GM21515 (cell line): ENCODE measurements at regions not wholly inside any gene's neighbourhood (a gene's known extent, or its start where the extent isn't known, plus 50 kb on each side); places are given as distances from the start of the nearest gene placed in this dataset.

ENCODE experiments used
- ATAC-seq: cut with Tn5 transposase; IDR thresholded peaks from one replicate; pipeline ENCODE4 v1.9.1; 2021; ENCODE audit not compliant: unreplicated experiment

DNA sequence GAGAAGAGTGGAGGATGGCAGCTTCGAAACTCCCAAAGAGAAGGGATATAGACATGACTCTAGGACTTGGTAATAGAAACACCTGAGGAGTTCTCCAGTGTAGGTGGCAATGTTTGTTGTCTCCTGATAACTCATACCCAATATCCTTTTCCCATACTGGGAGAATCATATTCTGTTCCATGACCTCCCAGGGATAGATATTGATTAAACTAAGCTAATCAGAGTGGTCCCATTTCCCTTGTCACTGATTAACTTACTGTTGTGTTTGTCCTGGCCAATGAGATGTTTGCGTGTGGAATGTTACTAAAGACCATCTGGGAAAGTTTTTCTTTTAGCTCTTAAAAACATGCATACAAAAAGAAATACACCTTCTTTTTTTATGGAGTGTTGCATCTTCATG is 85.6 kb downstream of the RPL22L1 start:
- no peak for ATAC-seq

GRCh38 chr3:170780955-170781354 is 89.0 kb downstream of the RPL22L1 start:
- ATAC-seq: no peak

- no peak for ATAC-seq
Measured at GRCh38 chr3:170780471-170780870, 89.5 kb downstream of the RPL22L1 start.

GRCh38 chr3:170778240-170779217 is 91.5 kb downstream of the RPL22L1 start:
- ATAC-seq: no peak

DNA sequence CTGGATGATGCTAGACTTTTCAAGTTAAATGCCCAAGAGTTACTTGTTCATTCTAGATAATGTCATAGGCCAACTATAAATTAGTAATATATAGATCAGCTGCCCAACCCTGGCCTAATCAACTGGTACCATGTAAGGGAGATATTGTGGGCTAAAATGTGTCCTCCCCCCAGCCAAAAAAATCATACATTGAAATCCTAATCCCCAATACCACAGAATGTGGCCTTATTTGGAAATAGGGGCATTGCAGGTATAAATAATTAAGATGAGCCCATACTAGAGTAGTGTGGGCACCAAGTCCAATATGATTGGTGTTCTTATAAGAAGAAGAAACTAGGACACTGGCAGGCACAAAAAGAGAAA is 92.5 kb downstream of the RPL22L1 start:
- ATAC-seq: no peak

GRCh38 chr3:170776887-170777563 is 93.0 kb downstream of the RPL22L1 start:
- no peak for ATAC-seq

GRCh38 chr3:170773682-170774425 is 96.1 kb downstream of the RPL22L1 start:
- ATAC-seq: no peak

GRCh38 chr3:170772175-170772574 is 97.8 kb downstream of the RPL22L1 start:
- ATAC-seq: no peak

DNA sequence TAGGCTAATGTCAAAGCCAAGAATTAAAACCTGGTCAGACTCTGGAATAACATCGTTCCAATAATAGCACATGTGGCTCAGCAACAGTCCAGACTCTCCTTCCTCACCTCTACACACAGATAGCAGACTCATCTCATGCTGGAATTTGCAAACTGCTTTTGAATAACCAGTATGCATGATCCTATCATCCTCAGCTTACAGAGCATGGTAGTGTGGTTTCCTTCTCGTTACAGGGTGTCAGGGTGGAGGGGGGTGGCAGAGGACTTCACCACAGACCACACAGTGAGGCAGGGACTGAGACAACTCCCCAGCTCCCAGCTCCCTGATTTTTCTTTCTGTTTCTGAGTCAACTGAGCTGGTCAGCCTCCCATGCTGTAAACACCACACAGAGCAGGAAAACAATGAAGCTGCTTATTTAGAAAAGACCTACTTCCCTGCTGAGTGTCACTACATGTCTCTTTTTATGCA is 101.6 kb downstream of the RPL22L1 start:
- ATAC-seq: no peak

DNA sequence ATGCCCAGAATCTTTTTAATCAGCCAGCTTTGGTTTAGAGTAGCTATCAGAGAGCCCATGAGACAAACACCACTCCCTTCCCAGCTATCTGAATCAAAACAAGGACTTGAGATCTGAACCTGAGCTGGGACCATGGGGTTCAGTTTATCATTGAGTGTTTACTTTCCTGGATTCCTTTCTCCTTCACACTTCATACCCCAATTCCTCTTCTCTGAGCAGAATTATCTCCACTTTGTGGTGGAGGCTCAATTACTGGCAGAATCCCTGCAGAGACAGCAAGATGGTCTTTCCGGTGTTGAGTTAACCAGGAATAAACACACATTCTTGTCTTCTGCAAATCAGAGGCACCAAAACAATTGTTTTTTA is 102.4 kb downstream of the RPL22L1 start:
- ATAC-seq: no peak

- no peak for ATAC-seq
Measured at GRCh38 chr3:170766823-170767575, 103.0 kb downstream of the RPL22L1 start.

DNA sequence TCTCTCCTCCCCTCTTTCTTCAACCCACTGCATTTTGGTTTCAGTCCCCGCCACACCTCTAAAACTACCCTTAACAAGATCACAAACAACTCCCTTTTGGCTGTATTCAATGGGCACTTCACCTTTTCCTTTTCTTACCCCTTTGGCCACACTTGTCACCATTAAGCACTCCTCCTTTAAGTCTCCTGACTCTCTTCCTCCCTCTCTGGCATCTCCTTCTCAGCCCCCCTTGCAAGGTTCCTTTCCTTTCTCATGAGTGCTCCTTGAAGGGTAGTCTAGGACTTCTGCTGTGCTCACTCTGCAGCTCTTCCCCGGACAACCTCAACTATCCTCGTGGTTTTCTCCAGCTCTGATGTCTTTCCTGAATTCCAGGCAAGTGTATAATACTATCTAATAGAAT is 103.7 kb downstream of the RPL22L1 start:
- no peak for ATAC-seq

GRCh38 chr3:170765419-170766078 is 104.4 kb downstream of the RPL22L1 start:
- no peak for ATAC-seq

DNA sequence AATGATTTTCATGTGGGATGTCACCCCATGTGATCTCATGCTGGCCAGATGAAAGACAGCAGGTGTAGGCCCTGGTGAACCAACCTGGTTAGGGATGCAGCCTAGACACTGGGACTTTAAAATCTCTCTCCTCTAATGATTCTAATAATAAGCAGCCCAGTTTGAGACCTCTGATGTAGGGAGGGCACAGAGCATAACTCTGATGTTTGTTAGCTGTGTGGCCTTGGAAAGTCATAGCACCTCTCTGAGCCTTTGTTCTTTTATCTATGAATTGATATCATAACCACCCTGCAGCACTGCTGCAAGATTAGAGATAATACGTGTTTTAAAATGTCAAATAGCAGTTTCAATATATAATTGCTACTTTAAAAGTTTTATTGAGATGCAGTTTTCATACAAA is 106.0 kb downstream of the RPL22L1 start:
- no peak for ATAC-seq

DNA sequence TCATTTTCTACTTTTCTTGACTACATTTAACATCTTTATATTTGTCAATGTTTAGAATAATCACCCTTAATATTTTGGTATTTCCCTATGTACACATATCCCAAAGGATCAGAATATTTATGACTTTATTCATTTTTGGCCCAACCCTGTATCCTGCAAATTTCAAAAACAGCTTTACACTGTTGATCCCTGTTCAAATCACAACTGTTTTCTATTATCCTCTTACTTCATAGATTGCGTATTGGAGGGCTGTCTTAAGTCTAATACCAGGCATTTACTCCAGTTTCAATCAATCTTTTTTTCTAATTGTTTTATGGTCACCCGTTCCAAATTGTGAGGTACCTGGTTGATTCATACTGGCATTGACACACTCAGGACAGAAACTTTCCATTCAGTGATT is 107.9 kb downstream of the RPL22L1 start:
- ATAC-seq: no peak

- ATAC-seq: no peak
Measured at GRCh38 chr3:170761103-170761502, 108.9 kb downstream of the RPL22L1 start.

GRCh38 chr3:170760174-170760526 is 109.8 kb downstream of the RPL22L1 start:
- ATAC-seq: no peak

DNA sequence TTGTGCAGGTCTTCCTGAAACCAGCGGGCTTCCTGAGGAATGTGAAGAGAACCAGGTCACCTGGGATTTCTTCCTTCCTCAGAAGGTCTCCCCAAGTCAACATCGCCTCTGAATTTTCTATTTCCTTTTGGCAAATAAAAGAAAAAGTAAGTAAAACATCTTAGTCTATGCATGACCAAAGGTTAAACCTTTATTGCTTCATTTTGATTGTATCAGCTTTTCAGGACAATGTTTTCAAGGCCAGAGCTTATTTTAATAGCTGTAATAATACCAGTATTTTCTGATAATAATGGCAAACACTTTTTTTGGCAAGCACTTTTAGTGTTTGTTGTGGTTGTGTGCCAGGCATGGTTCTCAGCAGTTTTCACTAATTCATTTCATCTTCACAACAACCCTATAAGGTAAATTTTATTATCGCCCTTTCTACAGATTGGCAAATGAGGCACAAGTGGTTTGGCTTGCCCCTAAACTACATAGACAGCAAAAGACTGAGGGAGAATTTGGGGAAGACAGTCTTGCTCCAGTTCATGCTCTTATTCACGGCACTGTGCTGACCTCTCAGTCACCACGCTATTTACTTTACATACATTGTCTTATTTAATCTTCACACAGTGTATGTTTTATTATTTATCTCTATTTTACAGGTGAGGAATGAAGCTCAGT is 110.4 kb downstream of the RPL22L1 start:
- no peak for ATAC-seq

DNA sequence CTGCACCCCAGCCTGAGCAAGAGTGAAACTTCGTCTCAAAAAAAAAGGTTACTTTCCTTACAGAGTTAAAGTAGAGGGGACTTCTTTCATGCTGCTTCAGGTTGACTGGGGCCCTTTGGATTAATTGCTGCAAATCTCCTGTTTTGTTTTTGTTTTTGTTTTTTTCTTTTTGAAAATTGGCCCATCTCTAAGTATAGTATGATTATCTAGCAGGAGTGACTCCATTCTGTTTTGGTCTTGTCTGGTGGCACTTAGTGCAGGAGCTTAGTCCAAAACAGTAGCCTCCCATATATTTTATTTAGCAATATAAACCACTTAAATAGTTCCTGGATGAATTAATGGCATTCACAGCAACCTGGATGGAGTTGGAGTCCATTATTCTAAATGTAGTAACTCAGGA is 113.0 kb downstream of the RPL22L1 start:
- ATAC-seq: no peak

DNA sequence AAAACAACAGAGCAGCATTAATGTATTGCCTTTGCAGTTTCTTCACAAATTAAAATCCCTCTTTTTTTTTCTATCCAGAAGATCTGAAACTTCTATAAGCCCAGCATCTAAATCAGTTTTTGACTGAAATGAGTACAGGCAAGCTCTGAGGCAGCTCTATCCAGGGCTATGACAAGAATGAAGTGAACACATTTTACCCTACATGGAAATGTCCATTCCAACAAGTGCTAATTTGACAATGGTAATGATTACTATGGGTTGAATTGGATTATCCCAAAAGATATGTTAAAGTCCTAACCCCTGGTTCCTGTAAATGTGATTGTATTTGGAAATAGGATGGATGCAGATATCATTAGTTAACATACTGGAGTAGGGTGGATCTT is 115.7 kb downstream of the RPL22L1 start:
- no peak for ATAC-seq
